ENCODE measurements at regions not wholly inside any gene's neighbourhood (a gene's known extent, or its start where the extent isn't known, plus 50 kb on each side); places are given as distances from the start of the nearest gene placed in this dataset.
"Not testable (repeated sequence)": the region's sequence is repeated elsewhere in the genome, so short reads cannot be mapped to it uniquely, and the experiment has no call there.

- Mint-ChIP-seq H3K9me3 (peaks cover 5% of the 10 kb centered on the region), H3K4me1 (ENCODE audit: unreplicated experiment) (no peaks in the 10 kb centered on the region), H3K27me3 (no peaks in the 10 kb centered on the region), H3K27ac (no peak overlapping the region), H3K36me3 (no peaks in the 10 kb centered on the region), H3K4me3 (no peak overlapping the region)
- TF ChIP-seq CTCF (conservative IDR thresholded peaks at IDR 0.05): no peak
- DNase-seq (ENCODE audit: extremely low spot score, unreplicated experiment): no peak
These were observed 89.1 kb upstream of the ZDHHC17 start for GRCh38 chr12:76674669-76675315.

GRCh38 chr12:76676261-76676660 is 87.7 kb upstream of the ZDHHC17 start:
- H3K9me3 Mint-ChIP-seq: not testable (repeated sequence)

GRCh38 chr12:76678992-76679391 is 84.9 kb upstream of the ZDHHC17 start:
- Mint-ChIP-seq H3K36me3 (no peaks in the 10 kb centered on the region), H3K27ac (no peak overlapping the region), H3K4me1 (ENCODE audit: unreplicated experiment) (peaks cover 6% of the 10 kb centered on the region), H3K9me3 (peaks cover 8% of the 10 kb centered on the region), H3K4me3 (no peak overlapping the region), H3K27me3 (no peaks in the 10 kb centered on the region)
- DNase-seq (ENCODE audit: extremely low spot score, unreplicated experiment): no peak
- TF ChIP-seq CTCF (conservative IDR thresholded peaks at IDR 0.05): no peak

More at GRCh38 chr12:76676261-76676660, 87.7 kb upstream of the ZDHHC17 start:
- not testable (repeated sequence) for DNase-seq (ENCODE audit: extremely low spot score, unreplicated experiment); H3K27me3 Mint-ChIP-seq; H3K4me1 Mint-ChIP-seq (ENCODE audit: unreplicated experiment); H3K4me3 Mint-ChIP-seq; H3K27ac Mint-ChIP-seq; H3K36me3 Mint-ChIP-seq

DNA sequence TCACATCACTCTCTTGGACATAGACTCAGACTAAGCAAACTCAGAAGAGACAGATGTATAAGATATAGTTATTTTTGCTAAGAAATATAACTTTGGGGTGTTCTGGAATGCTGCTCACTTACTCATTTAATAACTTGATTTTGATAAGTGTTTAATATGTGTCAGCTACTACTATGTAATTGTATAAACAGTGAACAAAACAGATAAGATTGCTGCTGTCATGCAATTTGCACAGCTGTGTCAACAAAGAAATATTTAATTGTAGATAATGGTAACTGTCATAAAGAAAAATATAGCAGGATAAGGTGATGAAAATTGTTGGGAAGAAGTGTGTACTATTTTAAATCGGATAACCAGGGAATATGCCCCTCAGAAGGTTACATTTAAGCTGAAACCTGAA is 84.1 kb upstream of the ZDHHC17 start:
- Mint-ChIP-seq H3K27ac (no peak overlapping the region), H3K9me3 (peaks cover 8% of the 10 kb centered on the region), H3K27me3 (no peaks in the 10 kb centered on the region), H3K4me1 (ENCODE audit: unreplicated experiment) (peaks cover 6% of the 10 kb centered on the region), H3K4me3 (no peak overlapping the region), H3K36me3 (no peaks in the 10 kb centered on the region)
- no peak for DNase-seq (ENCODE audit: extremely low spot score, unreplicated experiment)
- TF ChIP-seq CTCF (conservative IDR thresholded peaks at IDR 0.05): no peak

GRCh38 chr12:76680940-76681339 is 83.0 kb upstream of the ZDHHC17 start:
- Mint-ChIP-seq H3K4me3 (no peak overlapping the region), H3K27me3 (no peaks in the 10 kb centered on the region), H3K36me3 (no peaks in the 10 kb centered on the region), H3K27ac (no peak overlapping the region), H3K4me1 (ENCODE audit: unreplicated experiment) (peaks cover 10% of the 10 kb centered on the region), H3K9me3 (peaks cover 8% of the 10 kb centered on the region)
- TF ChIP-seq CTCF (conservative IDR thresholded peaks at IDR 0.05): no peak
- DNase-seq (ENCODE audit: extremely low spot score, unreplicated experiment): no peak

DNA sequence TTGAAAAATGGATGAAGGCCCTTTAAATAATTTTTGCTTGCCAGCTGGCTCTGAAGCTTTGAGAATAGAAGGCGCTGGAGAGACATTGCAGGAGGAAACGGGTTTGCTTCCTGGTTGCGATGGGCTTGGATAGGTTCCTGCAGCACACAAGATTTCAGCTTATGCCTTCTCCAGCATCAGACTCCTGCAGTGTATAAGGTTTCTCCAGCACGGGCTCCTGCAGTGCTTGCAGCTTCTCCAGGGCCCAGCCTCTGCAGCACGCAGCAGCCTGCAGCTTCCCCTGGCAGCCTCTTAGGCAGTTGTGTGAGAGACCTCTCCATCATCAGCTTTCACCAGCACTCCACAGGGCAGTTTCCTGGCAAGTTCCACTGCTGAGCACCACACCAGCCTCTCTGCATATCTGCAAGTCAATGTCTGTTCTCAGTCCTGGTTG is 78.7 kb upstream of the ZDHHC17 start:
- Mint-ChIP-seq H3K36me3 (no peaks in the 10 kb centered on the region), H3K4me3 (no peak overlapping the region), H3K27me3 (no peaks in the 10 kb centered on the region), H3K4me1 (ENCODE audit: unreplicated experiment) (peaks cover 23% of the 10 kb centered on the region), H3K9me3 (peaks cover 3% of the 10 kb centered on the region), H3K27ac (no peak overlapping the region)
- DNase-seq (ENCODE audit: extremely low spot score, unreplicated experiment): no peak
- no peak for TF ChIP-seq CTCF (conservative IDR thresholded peaks at IDR 0.05)

Measured in type B pancreatic cell (in vitro differentiated cells).